GM21526 (cell line): ENCODE measurements at regions not wholly inside any gene's neighbourhood (a gene's known extent, or its start where the extent isn't known, plus 50 kb on each side); places are given as distances from the start of the nearest gene placed in this dataset.

Experiments used
- ATAC-seq: cut with Tn5 transposase; IDR thresholded peaks from one replicate; pipeline ENCODE4 v1.9.1; 2021; ENCODE audit warnings: moderate library complexity; ENCODE audit not compliant: unreplicated experiment, low FRiP score

DNA sequence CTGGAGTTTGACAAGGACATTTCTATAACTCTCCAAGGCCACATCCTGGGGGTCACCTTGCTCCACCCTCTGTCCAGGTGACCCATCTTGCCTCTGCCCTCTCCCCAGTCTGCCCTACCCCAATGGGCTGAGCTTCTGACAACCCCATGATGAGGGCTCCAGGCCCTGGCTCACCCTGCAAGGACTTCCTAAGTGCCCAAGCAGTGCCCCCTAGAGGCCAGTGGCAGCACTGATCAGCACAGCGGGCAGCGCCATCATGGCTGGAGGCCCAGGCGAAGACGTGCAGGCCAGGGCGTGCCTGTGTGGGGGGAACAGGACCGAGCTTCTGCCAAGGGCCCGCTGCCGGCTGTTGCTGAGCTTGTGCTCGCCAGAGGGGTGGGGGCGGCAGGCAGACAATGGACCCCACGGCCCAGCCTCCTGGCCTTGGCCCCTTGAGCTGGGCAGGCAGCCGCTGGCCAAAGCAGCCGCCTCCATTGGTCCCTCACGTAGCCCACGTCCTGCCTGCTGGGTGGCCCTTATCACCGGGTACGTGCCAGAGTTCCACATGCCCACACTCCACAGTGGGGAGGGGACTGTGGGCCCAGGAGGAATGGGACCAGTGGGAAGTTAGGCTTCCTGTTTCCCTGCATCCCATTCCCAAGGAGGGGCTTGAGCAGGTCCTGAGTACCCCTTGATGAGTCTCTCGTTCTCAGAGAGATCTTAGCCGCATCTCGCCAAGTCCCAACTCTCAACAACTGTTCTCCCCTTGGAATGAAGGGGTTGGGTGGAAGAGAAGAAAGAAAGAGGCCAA lies 64.3 kb downstream of the MRPL14 start:
- ATAC-seq = no peak

DNA sequence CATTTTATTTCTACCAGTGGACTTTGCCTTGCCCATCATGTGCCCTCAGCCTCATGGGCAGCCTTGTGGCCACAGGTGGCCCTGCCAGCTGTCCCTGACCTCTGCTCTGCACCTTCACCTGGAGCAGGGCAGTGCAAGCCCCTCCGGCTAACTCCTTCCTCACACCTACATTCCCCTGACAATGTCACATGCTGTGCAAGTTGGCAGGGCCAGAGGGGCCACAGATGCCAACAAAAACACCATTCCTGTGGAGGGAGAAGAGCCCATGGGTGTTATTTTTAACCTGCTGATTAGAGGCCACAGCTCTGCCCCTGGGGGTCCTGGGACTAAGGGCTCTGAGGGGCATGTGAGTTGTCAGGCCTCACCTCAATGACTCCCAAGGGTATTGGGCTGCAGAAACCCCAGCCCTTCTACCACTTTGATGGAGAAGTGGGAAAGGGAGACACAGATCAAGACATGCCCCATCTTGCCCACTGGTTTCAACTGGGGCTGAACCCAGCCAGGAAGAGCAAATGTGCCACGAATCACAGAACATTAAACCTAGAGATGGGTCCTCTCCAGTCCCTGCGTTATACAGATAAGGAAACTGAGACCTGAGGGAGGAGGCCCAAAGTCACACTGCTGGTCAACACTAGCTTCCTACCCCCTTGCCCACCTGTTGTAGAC lies 65.0 kb downstream of the MRPL14 start:
- no peak for ATAC-seq

DNA sequence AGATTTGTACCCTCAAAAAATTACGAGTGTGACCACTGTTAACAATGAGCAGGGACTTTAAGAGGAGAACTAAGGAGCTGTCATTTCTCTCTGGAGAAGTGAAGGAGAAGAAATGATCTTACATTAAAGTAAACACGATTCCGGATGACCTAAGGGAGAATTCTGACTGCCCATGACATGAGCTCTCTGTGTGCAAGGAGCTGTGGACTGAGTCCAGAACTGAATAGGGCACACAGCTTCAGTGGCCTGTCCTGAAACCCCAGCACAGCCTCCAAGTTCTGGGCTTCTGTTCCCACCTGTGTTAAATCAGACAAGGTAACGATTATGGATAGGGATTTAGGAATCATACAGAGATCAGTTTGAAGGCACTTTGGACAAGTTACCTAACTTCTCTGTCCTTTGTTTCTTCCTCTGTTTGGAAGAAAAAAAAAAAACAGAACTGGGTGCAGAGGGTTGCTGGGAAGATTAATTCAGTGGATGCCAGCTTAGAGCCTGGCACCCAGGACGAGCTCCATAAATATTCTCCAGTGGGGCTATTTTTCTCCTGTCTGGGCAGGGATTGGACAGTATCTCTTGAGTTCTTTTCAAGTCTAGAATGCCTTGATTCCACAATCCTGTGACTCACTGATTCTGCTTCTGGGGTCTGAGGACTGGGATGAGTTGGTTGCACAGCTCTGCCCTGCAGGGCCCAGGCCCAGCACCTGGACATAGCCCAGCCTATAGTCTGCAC lies 65.7 kb downstream of the MRPL14 start:
- ATAC-seq = no peak

DNA sequence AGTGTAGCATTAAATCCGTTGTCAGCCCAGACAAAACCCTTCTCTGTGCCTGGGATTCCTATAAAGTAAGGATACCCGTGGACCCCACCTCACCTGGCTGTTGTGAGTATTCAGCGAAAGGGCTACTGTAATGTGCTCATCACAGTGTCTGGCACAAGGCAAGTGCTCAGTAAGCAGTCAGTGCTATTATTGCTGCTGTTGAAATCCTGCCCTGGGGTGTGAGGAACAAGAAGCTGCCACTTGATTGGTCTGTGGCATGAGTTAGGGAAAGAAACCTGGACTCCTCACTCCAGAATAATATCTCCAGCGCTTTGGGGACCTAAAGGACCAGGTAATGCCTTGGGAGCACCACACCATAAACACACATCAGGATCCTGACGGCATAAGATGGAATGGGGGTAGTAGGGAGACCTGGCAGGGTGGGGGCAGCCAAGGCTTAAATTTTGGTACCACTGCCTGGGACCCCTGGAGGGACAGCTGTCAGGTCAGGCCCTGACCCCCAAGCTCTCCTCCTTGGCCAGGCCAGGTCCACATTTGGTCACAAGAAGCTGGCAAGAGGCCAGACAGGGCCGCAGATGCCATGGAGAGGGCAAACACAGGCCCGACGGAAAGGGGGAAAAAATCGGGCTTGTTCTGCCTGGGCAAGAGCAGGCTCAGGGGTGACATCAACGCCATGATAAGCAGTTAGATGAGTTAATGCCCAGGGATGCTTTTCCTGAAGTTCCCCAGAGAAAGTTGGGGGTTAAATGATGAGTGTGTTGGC lies 66.5 kb downstream of the MRPL14 start:
- ATAC-seq = no peak

DNA sequence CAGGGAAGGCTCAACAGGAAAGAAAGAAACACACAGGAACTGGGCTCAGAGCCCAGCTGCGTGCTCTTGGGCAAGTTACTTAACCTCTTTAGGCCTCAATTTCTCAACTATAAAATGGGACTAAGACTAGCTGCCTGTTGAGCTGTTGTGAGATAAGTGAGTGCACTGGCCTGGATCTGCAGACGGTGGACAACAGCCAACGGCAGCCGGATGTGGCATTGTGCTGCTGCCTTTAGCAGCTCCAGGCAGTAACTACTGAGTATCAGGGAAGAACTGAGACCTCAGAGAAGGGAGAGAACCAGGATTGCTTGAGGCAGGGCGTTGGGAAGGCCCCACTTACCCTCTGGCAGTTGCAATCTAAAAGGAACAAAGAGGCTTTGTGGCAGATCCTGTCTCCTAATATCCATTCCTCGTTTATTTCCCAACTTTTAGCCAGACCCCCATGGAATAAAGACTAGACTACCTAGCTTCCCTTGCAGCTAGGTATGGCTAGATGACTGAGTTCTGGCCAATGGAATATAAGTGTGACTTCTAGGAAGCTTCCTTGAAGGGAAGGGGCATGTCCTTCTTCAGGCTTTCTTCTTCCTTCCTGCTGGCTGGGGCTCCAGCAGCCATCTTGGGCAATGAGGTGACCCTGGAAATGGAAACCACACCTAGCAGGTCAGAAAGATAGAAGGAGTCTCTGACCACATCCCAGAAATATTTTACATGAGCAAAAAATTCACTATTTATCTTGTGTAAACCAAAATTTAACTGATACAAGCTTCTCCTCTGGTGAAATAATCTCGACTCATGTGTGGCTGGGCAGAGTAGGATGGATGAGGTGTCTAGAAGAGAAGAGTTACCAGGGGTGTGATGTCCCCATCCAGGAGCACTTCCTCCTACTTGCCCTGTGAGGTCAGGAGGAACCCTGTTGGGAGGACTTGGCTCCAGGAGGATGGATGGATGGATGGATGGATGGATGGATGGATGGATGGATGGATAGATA lies 67.6 kb downstream of the MRPL14 start:
- ATAC-seq = no peak

DNA sequence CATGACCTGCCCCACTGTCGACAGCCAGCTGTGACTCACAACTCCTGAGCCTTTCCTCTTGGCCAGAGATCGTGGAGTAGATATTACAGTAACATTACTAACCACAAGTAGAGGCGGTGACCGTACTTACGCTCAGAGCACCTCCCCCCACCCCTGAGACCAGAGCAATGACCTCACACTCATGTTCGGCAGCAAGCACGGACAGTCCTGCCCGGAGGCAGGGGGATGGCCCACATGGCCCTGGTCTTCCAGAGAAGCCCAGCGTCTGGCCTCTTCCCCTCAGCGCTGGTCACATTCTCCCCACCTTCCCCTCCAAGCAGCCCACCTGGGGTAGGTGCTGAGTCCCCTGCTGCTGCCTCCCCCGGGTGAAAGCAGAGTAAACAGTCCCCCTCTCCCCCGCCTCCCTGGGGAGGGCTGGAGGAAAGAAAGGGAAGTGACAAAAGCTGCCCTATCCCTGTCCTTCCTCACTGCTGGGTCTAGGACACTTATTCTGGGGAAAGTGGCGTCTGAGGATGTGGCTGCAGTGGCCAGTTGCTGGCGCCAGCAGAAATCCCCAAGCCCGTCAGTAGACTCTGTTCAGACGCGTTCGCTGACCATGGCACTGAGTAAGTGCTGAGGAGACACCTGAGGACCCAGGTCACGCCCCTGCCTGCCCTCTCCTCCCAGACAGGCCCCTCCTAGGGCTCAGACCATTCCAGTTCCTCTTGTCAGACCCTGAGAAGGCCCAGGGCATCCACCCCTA lies 68.5 kb downstream of the MRPL14 start:
- ATAC-seq = no peak

DNA sequence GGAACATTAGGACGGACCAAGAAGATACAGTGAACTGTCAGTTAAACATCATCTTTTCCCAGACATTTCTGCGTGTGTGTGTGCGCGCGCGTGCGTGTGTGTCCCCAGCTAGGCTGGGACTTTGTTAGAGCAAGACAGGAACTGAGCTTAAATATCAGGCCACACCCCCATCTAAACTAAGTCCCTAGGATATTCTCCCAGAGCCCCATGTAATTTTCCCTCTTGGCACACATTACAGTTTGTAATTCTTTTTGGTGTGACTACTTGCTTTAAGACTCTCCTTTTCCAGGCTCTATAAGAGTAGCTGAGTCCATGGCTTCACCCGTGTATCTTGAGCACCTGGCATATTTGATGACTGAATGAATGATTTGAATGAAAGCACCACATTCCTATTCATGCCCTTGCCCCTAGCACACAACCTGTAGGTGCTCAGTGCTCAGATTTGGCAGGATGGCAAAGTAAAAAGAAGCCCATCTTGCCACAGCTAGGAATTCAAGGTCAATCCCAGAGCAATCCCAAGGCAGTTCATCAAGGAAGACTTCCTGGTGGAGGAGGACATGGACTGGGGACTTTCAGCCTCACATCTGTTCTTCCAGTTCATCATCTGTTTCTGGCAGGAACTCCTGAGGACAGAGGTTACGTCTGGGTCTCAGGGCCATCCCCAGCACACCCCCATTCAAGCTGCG lies 69.2 kb downstream of the MRPL14 start:
- ATAC-seq = no peak

DNA sequence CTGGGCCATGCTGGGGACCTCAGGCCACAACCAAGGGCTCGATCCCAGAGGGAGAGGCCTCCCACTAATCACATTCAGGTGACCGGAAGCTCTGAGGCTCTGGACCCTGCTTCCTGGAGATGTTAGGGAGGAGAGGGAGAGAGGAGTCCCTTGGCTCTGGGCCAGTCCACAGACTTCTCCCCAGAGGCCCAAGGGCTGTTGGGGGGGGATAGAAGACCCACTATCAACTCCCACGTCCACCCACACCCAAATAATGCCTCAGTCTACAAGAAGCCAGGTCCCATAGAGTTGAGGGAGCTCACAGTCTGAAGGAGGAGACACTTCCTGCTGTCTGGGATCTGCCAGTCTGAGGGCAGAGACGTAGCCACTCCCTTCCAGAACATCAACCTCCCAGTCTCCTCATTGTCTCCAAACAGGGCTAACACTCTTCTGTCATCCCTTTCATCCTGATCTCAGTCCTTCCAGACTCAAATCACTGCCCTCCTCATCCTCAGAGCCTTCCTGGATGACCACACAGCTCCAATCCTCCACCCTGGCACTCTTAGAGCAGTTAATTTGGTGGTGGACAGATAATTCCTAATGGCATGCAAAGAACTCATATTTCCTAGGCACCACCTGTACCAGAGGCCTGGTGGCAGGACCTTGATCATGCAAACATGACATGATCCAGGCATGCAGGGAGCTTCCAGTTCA lies 69.9 kb downstream of the MRPL14 start:
- ATAC-seq = no peak

DNA sequence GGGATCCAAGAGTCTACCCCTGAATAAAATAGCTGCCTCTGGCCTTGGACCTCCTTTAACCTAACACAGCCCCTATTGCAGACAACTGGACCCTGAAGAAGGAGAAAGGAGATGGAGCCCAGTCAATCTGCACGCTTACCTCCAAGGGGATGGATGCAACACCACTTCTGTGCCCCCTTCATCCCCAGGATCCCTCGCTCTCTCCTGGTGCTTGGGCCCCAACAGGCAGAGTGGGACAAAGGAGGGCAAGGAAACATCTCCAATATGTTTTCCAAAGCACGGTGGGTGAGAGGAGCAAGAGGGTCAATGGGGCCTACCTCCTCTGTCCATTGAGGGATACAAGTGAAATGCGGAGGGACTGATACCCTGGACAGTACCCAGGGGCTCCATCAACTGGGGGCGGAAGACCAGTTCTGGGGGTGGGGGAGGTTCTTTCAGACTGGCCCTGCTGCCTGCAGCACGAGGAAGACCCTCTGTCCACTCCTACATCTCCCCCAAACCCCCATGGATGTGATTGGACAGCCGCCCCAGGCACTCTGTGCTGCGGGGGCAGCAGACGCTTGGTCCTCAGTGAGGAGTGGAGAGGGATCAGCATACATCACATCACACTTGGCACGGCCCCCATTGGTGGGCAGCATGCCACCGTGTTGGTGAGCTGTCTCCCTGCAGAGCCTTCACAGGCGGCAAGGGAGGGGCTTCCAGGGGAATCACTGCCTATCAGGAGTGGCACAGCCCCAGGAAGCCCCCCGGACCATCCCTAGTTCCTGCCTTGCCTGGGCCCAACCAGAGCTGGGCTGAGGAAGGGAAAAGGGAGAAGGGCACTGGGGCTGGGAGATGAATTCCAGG lies 70.6 kb downstream of the MRPL14 start:
- no peak for ATAC-seq

DNA sequence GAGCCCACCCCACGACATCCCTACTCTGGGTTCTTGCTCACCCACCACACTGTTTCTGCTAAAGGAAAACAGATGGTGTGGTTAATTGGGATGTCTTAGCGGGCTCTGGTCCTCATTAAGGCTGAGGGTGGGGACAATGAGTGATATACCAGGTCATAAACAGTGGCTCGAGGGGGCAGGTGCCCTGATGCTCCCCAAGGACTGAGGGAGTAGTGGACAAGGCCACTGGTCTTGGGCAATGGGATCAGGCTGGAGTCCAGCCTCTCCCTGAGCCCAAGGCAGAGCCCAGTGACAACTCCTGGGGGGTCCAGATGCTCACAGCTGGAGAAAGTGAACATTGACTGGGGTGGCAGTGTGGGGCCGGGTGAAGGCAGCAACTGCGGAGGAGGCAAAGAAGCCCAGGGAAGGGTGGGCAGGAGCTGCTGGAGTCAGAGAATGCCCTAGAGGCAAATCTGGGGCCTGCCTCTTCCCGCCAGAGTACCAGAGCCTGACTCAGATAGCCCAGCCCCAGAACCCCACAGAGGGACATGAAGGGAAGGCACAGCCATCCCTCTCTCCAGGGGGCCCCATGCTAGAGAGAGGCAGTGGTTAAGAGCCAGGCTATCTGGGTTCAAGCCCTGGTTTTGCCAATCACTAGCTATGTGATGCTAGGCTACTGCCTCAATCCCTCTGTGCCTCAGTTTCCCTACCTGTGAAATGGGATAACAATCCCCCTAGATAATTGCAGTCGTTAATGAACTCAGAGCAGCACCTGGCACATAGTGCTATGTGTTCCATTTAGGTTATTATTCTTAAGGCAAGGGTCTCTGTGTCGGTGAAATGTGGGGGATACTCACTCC lies 72.3 kb downstream of the MRPL14 start:
- ATAC-seq = no peak

DNA sequence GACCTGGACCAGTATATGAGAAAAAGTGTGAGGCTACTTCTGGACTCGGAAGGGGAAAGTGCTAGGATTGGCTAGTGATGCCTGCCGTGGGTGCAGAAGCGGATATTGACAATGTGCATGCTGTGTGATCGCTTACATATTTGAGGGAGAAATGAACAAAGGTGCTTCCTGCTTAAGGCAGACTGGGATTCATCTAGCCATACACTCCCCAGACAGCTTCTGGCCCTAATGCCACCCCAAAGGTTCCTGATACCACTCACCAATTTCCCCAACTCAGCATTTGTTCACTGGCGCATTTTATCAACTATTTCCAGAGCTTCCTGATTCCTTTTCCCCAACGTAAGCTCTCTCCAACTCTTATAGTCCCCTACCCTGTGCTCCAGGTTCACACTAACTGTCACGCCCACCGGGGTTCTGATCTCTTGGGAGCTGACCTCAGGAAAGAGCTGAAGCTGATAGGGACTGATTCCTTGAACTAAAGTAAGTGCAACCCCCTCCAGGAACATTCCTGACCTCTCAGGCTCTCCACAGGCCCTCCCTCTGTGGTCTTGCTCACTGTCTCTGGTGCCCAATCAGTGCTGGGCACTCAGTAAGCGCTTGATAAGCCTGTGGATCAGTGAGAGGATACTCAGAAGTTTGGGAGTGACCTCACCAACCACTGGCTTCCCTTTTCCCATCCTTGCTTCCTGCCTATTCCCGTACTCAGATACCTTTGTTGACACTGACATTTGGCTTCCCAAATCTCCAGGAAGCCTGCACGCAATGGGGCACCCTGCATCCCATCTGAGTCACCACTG lies 73.3 kb downstream of the MRPL14 start:
- ATAC-seq = no peak

DNA sequence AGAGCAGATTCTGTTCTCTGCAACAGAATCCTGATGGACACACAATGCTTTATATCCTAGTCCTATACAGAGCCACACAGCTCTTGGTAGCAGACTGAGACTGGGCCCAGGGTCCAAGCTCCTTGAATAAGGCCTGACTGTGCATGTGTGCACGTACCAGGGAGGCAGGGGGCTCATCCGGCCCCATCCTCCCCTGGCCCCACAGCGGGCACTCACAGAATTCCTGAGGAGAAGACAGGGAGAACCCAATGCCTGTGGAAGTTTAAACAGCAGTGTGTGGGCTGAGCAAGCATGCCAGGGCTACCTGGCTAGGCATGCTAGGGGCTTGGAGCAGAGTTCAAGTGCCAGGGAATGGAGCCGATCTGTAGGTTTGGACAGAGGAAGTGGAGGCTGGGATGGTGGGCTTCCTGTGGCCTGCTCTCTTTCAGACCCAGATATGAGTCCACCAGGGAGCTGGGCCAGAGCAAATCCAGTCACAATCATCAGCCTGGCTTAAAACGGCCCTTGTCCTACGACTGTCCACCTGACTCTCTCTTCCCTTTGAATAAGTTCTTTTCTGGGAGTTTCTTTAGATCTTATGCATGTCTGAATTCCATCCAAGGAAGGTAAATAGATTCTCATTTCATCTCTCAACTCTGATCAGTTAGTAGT lies 74.0 kb downstream of the MRPL14 start:
- no peak for ATAC-seq

DNA sequence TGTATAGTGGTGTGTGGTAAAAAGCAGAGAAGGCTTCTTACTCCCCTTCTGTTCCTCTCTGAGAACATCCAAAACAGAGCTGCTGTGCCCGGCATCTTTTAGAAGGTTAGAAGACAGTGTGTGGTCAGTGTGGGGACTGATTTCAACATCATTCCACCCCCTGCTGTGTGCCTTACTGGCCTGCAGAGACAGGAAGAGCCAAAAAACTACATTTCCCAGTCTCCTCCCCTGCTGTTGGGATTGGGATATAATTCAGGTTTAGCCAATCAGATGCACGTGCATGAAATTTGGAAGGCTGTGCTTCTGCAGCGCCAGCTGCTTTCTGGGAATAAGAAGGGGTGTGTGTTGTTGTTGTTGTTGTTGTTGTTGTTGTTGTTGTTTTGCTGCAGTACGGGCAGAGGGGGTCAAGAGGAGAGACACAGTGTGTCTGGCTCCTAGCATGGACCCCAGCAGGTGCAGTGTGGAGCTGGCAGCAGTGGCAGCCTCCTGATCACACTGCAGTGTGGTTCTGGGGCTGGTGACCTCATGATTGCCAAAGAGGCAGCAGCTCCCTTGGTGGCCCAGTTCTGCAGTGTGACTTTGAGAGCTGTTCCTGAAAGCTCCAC lies 74.7 kb downstream of the MRPL14 start:
- no peak for ATAC-seq

DNA sequence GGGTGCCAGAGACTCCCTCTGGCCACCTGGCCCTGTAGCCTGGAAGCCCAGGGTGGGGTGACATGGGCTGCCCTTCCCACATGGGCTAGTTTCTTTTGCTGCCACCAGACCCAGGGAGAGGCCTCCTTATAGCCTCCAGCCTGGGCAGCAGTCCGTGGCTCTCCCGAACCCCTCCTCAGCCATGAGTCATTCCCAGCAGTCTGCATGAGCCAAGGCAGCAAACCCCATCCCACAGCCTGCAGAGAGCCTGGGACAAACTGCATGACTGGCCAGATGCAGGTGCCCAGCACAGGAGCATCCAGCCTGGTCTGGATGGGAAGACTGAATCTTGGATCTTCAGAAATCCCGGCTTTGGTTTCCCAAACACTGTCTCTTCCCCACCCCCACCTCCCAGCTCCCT lies 75.7 kb downstream of the MRPL14 start:
- ATAC-seq = no peak
